H1 (cell line): ENCODE measurements at regions not wholly inside any gene's neighbourhood (a gene's known extent, or its start where the extent isn't known, plus 50 kb on each side); places are given as distances from the start of the nearest gene placed in this dataset.

ENCODE experiments used
- CHD7 ChIP-seq: fragments of 300-600 bp; sonication (generic); IDR thresholded peaks from 2 replicates; pipeline ENCODE4 v1.7.1; 2012; ENCODE audit warnings: low read length, moderate library complexity, mild to moderate bottlenecking, inconsistent platforms; ENCODE audit not compliant: insufficient replicate concordance

GRCh38 chr20:55761100-55761499, 244.2 kb downstream of the CBLN4 start (continued):
- TF ChIP-seq CHD7: no peak
